Tibial nerve (tissue), 3 donors: ENCODE measurements at regions not wholly inside any gene's neighbourhood (a gene's known extent, or its start where the extent isn't known, plus 50 kb on each side); places are given as distances from the start of the nearest gene placed in this dataset.

Experiments
- POLR2A ChIP-seq, 2 donors: fragments of 450-650 bp; IDR thresholded peaks; one replicate each; pipeline ENCODE4 v1.6.1; 2017; ENCODE audit warnings: antibody characterized with exemption in 2 of 2, mild to moderate bottlenecking in 2 of 2, moderate library complexity in 2 of 2
- TF ChIP-seq, protein P1 (sequence below), 5 experiments: fragments of 200-600 bp in 3 of 5; fragments of 450-650 bp in 2 of 5; sonication (generic) in 3 of 5; IDR thresholded peaks; one replicate each; pipeline ENCODE4 v1.5.1; 2016 to 2019; ENCODE audit warnings: antibody characterized with exemption in 5 of 5, mild to moderate bottlenecking in 3 of 5, moderate library complexity in 2 of 5

DNA sequence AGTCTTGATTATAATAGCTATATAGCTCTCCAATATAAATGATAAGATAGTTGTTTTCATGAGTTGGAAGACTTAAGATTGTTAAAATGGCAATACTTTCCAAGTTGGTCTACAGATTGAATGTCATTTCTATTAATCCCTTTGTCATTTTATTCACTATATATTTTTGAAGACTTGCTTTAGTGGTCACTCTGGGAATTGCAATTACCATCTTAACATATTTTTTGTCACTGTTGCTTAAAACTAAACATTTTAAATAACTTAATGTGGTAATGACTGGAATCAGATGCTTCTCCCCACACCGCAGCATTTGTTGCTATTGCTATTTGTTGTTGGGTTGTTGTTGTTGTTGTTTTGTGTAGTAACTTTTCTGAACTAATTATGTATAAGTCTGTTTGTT lies 1592.9 kb downstream of the MRPL39 start:
- TF ChIP-seq, protein P1, sequence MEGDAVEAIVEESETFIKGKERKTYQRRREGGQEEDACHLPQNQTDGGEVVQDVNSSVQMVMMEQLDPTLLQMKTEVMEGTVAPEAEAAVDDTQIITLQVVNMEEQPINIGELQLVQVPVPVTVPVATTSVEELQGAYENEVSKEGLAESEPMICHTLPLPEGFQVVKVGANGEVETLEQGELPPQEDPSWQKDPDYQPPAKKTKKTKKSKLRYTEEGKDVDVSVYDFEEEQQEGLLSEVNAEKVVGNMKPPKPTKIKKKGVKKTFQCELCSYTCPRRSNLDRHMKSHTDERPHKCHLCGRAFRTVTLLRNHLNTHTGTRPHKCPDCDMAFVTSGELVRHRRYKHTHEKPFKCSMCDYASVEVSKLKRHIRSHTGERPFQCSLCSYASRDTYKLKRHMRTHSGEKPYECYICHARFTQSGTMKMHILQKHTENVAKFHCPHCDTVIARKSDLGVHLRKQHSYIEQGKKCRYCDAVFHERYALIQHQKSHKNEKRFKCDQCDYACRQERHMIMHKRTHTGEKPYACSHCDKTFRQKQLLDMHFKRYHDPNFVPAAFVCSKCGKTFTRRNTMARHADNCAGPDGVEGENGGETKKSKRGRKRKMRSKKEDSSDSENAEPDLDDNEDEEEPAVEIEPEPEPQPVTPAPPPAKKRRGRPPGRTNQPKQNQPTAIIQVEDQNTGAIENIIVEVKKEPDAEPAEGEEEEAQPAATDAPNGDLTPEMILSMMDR (IDR thresholded peaks at IDR 0.05), result no peak
- TF ChIP-seq POLR2A (IDR thresholded peaks at IDR 0.05), result no peak
